ENCODE measurements at regions not wholly inside any gene's neighbourhood (a gene's known extent, or its start where the extent isn't known, plus 50 kb on each side); places are given as distances from the start of the nearest gene placed in this dataset.
"Not testable (repeated sequence)": the region's sequence is repeated elsewhere in the genome, so short reads cannot be mapped to it uniquely, and the experiment has no call there.

GRCh38 chr7:79740076-79740475, 286.6 kb upstream of the MAGI2 start:
- Histone ChIP-seq H3K27me3 (ENCODE audit: insufficient read depth, low read length) (no peaks in the 10 kb centered on the region), H3K9me3 (ENCODE audit: low read depth, low read length) (no peaks in the 10 kb centered on the region), H3K79me2 (ENCODE audit: insufficient read depth, low read length) (no peaks in the 10 kb centered on the region), H4K20me1 (ENCODE audit: insufficient read depth, low read length) (no peaks in the 10 kb centered on the region), H3K4me3 (ENCODE audit: insufficient read depth, low read length) (no peak overlapping the region), H2AFZ (ENCODE audit: low read length) (no peak overlapping the region), H3K36me3 (ENCODE audit: insufficient read depth, low read length) (no peaks in the 10 kb centered on the region), H3K4me1 (ENCODE audit: insufficient read depth, low read length) (no peaks in the 10 kb centered on the region), H3K4me2 (ENCODE audit: insufficient read depth, low read length) (no peak overlapping the region), H3K27ac (ENCODE audit: low read depth, low read length) (no peak overlapping the region)
- TF ChIP-seq CTCF (IDR thresholded peaks at IDR 0.05; ENCODE audit: extremely low read depth, low read depth, low read length): no peak
- no peak for DNase-seq (ENCODE audit: insufficient read length, low spot score, missing footprints)

- H3K4me3 ChIP-seq (ENCODE audit: insufficient read depth, low read length); H3K27me3 ChIP-seq (ENCODE audit: insufficient read depth, low read length); H4K20me1 ChIP-seq (ENCODE audit: insufficient read depth, low read length): not testable (repeated sequence)
Observed at GRCh38 chr7:79739036-79739709, 285.7 kb upstream of the MAGI2 start.

GRCh38 chr7:79736418-79736817, 283.0 kb upstream of the MAGI2 start:
- Histone ChIP-seq H3K27me3 (ENCODE audit: insufficient read depth, low read length) (no peaks in the 10 kb centered on the region), H3K36me3 (ENCODE audit: insufficient read depth, low read length) (no peaks in the 10 kb centered on the region), H3K9me3 (ENCODE audit: low read depth, low read length) (peaks cover 12% of the 10 kb centered on the region), H4K20me1 (ENCODE audit: insufficient read depth, low read length) (no peaks in the 10 kb centered on the region), H3K4me2 (ENCODE audit: insufficient read depth, low read length) (no peak overlapping the region), H2AFZ (ENCODE audit: low read length) (peak overlapping the region; percentile 5), H3K27ac (ENCODE audit: low read depth, low read length) (no peak overlapping the region), H3K4me3 (ENCODE audit: insufficient read depth, low read length) (no peak overlapping the region), H3K4me1 (ENCODE audit: insufficient read depth, low read length) (no peaks in the 10 kb centered on the region), H3K79me2 (ENCODE audit: insufficient read depth, low read length) (no peaks in the 10 kb centered on the region)
- peak; percentile 22 for DNase-seq (ENCODE audit: insufficient read length, low spot score, missing footprints)
- no peak for TF ChIP-seq CTCF (IDR thresholded peaks at IDR 0.05; ENCODE audit: extremely low read depth, low read depth, low read length)

More at GRCh38 chr7:79739036-79739709, 285.7 kb upstream of the MAGI2 start:
- H3K4me2 ChIP-seq (ENCODE audit: insufficient read depth, low read length); H3K9me3 ChIP-seq (ENCODE audit: low read depth, low read length); H3K4me1 ChIP-seq (ENCODE audit: insufficient read depth, low read length); DNase-seq (ENCODE audit: insufficient read length, low spot score, missing footprints); H2AFZ ChIP-seq (ENCODE audit: low read length); H3K27ac ChIP-seq (ENCODE audit: low read depth, low read length); H3K36me3 ChIP-seq (ENCODE audit: insufficient read depth, low read length); H3K79me2 ChIP-seq (ENCODE audit: insufficient read depth, low read length): not testable (repeated sequence)

- no peak for DNase-seq (ENCODE audit: insufficient read length, low spot score, missing footprints)
- no peaks in the 10 kb centered on the region for H3K27me3 ChIP-seq (ENCODE audit: insufficient read depth, low read length)
- no peak for TF ChIP-seq CTCF (IDR thresholded peaks at IDR 0.05; ENCODE audit: extremely low read depth, low read depth, low read length)
- no peak overlapping the region for H3K4me2 ChIP-seq (ENCODE audit: insufficient read depth, low read length)
- peaks cover 12% of the 10 kb centered on the region for H3K9me3 ChIP-seq (ENCODE audit: low read depth, low read length)
- no peaks in the 10 kb centered on the region for H3K79me2 ChIP-seq (ENCODE audit: insufficient read depth, low read length)
- H3K27ac ChIP-seq (ENCODE audit: low read depth, low read length): no peak overlapping the region
- no peaks in the 10 kb centered on the region for H3K36me3 ChIP-seq (ENCODE audit: insufficient read depth, low read length)
- H4K20me1 ChIP-seq (ENCODE audit: insufficient read depth, low read length): no peaks in the 10 kb centered on the region
- H3K4me1 ChIP-seq (ENCODE audit: insufficient read depth, low read length): no peaks in the 10 kb centered on the region
- H3K4me3 ChIP-seq (ENCODE audit: insufficient read depth, low read length): no peak overlapping the region
- H2AFZ ChIP-seq (ENCODE audit: low read length): no peak overlapping the region
Observed at GRCh38 chr7:79735012-79735411, 281.5 kb upstream of the MAGI2 start.
